ENCODE measurements at regions not wholly inside any gene's neighbourhood (a gene's known extent, or its start where the extent isn't known, plus 50 kb on each side); places are given as distances from the start of the nearest gene placed in this dataset.

DNA sequence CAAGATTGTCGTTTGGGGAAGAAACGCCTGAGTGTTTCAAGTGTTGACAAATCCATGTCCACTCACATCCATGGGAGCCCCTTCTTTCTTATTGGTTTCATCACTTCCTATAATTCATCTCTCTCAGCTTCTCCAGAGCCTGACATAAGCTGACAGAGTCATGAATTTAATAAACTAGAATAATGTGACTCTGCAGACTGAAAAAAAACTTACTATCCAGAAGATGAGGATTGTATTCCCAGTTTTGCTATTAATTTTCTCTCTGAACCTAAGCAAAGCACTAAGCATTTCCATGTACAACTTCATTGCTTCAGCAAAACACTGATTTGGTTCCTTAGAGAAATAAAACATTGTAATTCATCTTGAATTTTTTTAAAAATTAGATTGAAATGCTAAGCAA, 691.8 kb downstream of the MTRR start (continued):
- TF ChIP-seq ZNF276 (CRISPR knock-in tag; IDR thresholded peaks at IDR 0.05; ENCODE audit: low read depth) (no peak), SRF (IDR thresholded peaks at IDR 0.05; ENCODE audit: low read depth, low read length) (no peak), ZNF24 (IDR thresholded peaks at IDR 0.05) (no peak)

- H2AFZ ChIP-seq (ENCODE audit: low read length): no peak overlapping the region
- no peaks in the 10 kb centered on the region for H3K27me3 ChIP-seq (ENCODE audit: control insufficient read depth in 1 of 2, insufficient read depth in 2 of 2, low read length in 2 of 2)
- BruUV-seq (replicated peaks): no TSS peak
- H3K4me3 ChIP-seq (replicated peaks in 1 of 3; ENCODE audit: insufficient read depth in 1 of 3, low read depth in 2 of 3, low read length in 3 of 3): no peak overlapping the region
- H3K4me1 ChIP-seq (ENCODE audit: insufficient read depth, low read length): no peaks in the 10 kb centered on the region
- DNase-seq (ENCODE audit: low spot score) (no peak), ATAC-seq (no peak), FAIRE-seq (no peak)
- under 1% methylated on average over 3 of the region's 3 CpGs for WGBS (ENCODE audit: low lambda C conversion rate)
- in situ Hi-C loops (cut with HindIII; ENCODE audit: extremely low pct_ligation_motif_present, low pct_unique_long_range_greater_than_20kb): no loop called here
- CTCF ChIA-PET (ENCODE audit: low intra/inter-chr PET ratio, low total read pairs): no interaction called here
- TF ChIP-seq SP4 (CRISPR knock-in tag; IDR thresholded peaks at IDR 0.05): no peak
- TF ChIP-seq ZNF589 (CRISPR knock-in tag; conservative IDR thresholded peaks at IDR 0.05): no peak
- TF ChIP-seq ZNF839 (CRISPR knock-in tag; IDR thresholded peaks at IDR 0.05; ENCODE audit: borderline replicate concordance): no peak
- TF ChIP-seq IKZF4 (CRISPR knock-in tag; IDR thresholded peaks at IDR 0.05; ENCODE audit: borderline replicate concordance, low read depth, not compliant biosample characterization): no peak
- no peak for TF ChIP-seq THAP7 (CRISPR knock-in tag; IDR thresholded peaks at IDR 0.05)
- TF ChIP-seq PAF1 (CRISPR knock-in tag; IDR thresholded peaks at IDR 0.05): no peak
- TF ChIP-seq ZZZ3 (CRISPR knock-in tag; IDR thresholded peaks at IDR 0.05; ENCODE audit: borderline replicate concordance): no peak
- TF ChIP-seq, protein P1, sequence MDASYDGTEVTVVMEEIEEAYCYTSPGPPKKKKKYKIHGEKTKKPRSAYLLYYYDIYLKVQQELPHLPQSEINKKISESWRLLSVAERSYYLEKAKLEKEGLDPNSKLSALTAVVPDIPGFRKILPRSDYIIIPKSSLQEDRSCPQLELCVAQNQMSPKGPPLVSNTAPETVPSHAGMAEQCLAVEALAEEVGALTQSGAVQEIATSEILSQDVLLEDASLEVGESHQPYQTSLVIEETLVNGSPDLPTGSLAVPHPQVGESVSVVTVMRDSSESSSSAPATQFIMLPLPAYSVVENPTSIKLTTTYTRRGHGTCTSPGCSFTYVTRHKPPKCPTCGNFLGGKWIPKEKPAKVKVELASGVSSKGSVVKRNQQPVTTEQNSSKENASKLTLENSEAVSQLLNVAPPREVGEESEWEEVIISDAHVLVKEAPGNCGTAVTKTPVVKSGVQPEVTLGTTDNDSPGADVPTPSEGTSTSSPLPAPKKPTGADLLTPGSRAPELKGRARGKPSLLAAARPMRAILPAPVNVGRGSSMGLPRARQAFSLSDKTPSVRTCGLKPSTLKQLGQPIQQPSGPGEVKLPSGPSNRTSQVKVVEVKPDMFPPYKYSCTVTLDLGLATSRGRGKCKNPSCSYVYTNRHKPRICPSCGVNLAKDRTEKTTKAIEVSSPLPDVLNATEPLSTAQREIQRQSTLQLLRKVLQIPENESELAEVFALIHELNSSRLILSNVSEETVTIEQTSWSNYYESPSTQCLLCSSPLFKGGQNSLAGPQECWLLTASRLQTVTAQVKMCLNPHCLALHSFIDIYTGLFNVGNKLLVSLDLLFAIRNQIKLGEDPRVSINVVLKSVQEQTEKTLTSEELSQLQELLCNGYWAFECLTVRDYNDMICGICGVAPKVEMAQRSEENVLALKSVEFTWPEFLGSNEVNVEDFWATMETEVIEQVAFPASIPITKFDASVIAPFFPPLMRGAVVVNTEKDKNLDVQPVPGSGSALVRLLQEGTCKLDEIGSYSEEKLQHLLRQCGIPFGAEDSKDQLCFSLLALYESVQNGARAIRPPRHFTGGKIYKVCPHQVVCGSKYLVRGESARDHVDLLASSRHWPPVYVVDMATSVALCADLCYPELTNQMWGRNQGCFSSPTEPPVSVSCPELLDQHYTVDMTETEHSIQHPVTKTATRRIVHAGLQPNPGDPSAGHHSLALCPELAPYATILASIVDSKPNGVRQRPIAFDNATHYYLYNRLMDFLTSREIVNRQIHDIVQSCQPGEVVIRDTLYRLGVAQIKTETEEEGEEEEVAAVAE (CRISPR knock-in tag; IDR thresholded peaks at IDR 0.05; ENCODE audit: borderline replicate concordance): no peak
- no peak for TF ChIP-seq ZNF790 (CRISPR knock-in tag; IDR thresholded peaks at IDR 0.05; ENCODE audit: borderline replicate concordance)
- intact Hi-C loops (cut with micrococcal nuclease; ENCODE audit: unreplicated experiment): no loop called here
- H3K4me2 ChIP-seq (ENCODE audit: low read depth, low read length): no peak overlapping the region
- no peak overlapping the region for H3K9ac ChIP-seq (ENCODE audit: insufficient read depth, low read depth, low read length)
- peaks cover 23% of the 10 kb centered on the region for H3K9me3 ChIP-seq (ENCODE audit: low read length)
- no peaks in the 10 kb centered on the region for H3K36me3 ChIP-seq (replicated peaks in 1 of 2; ENCODE audit: control insufficient read depth in 1 of 2, insufficient read depth in 2 of 2, low read length in 2 of 2)
- H4K20me1 ChIP-seq (ENCODE audit: insufficient read depth, low read length): no peaks in the 10 kb centered on the region
- H3K27ac ChIP-seq (ENCODE audit: extremely low read length, insufficient read depth, low read length): no peak overlapping the region
- H3K79me2 ChIP-seq (ENCODE audit: insufficient read depth, low read length): no peaks in the 10 kb centered on the region
- POLR2A ChIA-PET: no interaction called here
Observed at GRCh38 chr5:8561224-8561840, 692.4 kb downstream of the MTRR start.
